Calu3 (cell line): ENCODE measurements at regions not wholly inside any gene's neighbourhood (a gene's known extent, or its start where the extent isn't known, plus 50 kb on each side); places are given as distances from the start of the nearest gene placed in this dataset.

Experiments used
- BruUV-seq: library from RNA; stranded (reverse); fragments of 400-500 nt; replicated peaks from 2 replicates; lab custom pipeline; 2021; lab: Mats Ljungman, UMichigan
- CTCF ChIA-PET: fragments of 300-600 bp; sonication (Branson Sonifier 250); formaldehyde crosslinking; loops from one replicate; lab custom pipeline; 2022; ENCODE audit warnings: antibody characterized with exemption; lab: Charles Lee
- DNase-seq: peaks from one replicate; pipeline ENCODE4 v3.0.0; 2022
- H3K27ac Mint-ChIP-seq: one replicate; pipeline ENCODE4 v1.8.0; 2022; ENCODE audit warnings: mixed read lengths; ENCODE audit not compliant: unreplicated experiment
- H3K27me3 Mint-ChIP-seq: one replicate; pipeline ENCODE4 v1.8.0; 2022; ENCODE audit warnings: mixed read lengths; ENCODE audit not compliant: unreplicated experiment
- H3K36me3 Mint-ChIP-seq: one replicate; pipeline ENCODE4 v1.8.0; 2022; ENCODE audit warnings: mild to moderate bottlenecking, moderate library complexity, mixed read lengths; ENCODE audit not compliant: insufficient read depth, unreplicated experiment
- H3K4me1 Mint-ChIP-seq: one replicate; pipeline ENCODE4 v1.8.0; 2022; ENCODE audit warnings: mild to moderate bottlenecking, low read depth, mixed read lengths; ENCODE audit not compliant: unreplicated experiment
- H3K4me3 Mint-ChIP-seq: one replicate; pipeline ENCODE4 v1.8.0; 2022; ENCODE audit warnings: mild to moderate bottlenecking, low read depth, moderate library complexity, mixed read lengths; ENCODE audit not compliant: unreplicated experiment
- H3K9me3 Mint-ChIP-seq: one replicate; pipeline ENCODE4 v1.8.0; 2022; ENCODE audit warnings: low read depth, mixed read lengths; ENCODE audit not compliant: unreplicated experiment
- intact Hi-C: fragments of 100-400 bp; cut with micrococcal nuclease; formaldehyde crosslinking; loops from one replicate; pipeline ENCODE4 v1.10.0; 2022; ENCODE audit not compliant: unreplicated experiment
- TF ChIP-seq, protein P1 (sequence below): fragments of 200-600 bp; IDR thresholded peaks from one replicate; pipeline ENCODE4 v1.8.0; 2022; ENCODE audit warnings: antibody characterized with exemption; ENCODE audit not compliant: unreplicated experiment

- TF ChIP-seq, protein P1, sequence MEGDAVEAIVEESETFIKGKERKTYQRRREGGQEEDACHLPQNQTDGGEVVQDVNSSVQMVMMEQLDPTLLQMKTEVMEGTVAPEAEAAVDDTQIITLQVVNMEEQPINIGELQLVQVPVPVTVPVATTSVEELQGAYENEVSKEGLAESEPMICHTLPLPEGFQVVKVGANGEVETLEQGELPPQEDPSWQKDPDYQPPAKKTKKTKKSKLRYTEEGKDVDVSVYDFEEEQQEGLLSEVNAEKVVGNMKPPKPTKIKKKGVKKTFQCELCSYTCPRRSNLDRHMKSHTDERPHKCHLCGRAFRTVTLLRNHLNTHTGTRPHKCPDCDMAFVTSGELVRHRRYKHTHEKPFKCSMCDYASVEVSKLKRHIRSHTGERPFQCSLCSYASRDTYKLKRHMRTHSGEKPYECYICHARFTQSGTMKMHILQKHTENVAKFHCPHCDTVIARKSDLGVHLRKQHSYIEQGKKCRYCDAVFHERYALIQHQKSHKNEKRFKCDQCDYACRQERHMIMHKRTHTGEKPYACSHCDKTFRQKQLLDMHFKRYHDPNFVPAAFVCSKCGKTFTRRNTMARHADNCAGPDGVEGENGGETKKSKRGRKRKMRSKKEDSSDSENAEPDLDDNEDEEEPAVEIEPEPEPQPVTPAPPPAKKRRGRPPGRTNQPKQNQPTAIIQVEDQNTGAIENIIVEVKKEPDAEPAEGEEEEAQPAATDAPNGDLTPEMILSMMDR = no peak
- no peaks in the 10 kb centered on the region for H3K36me3 Mint-ChIP-seq
- CTCF ChIA-PET = no interaction called here
- H3K4me3 Mint-ChIP-seq = no peak overlapping the region
- BruUV-seq = no TSS peak
- no peaks in the 10 kb centered on the region for H3K4me1 Mint-ChIP-seq
- intact Hi-C loops = no loop called here
- no peaks in the 10 kb centered on the region for H3K27me3 Mint-ChIP-seq
- no peaks in the 10 kb centered on the region for H3K9me3 Mint-ChIP-seq
- DNase-seq = no peak
- H3K27ac Mint-ChIP-seq = no peak overlapping the region
These were observed 141.5 kb downstream of the CDC42EP3 start for GRCh38 chr2:37529830-37530415.

- BruUV-seq = no TSS peak
- Mint-ChIP-seq H3K4me3 (no peak overlapping the region), H3K27ac (no peak overlapping the region), H3K36me3 (no peaks in the 10 kb centered on the region), H3K27me3 (no peaks in the 10 kb centered on the region), H3K4me1 (no peaks in the 10 kb centered on the region), H3K9me3 (no peaks in the 10 kb centered on the region)
- intact Hi-C loops = no loop called here
- TF ChIP-seq, protein P1 = no peak
- CTCF ChIA-PET = no interaction called here
- DNase-seq = no peak
These were observed 138.9 kb downstream of the CDC42EP3 start for GRCh38 chr2:37532503-37532902.

DNA sequence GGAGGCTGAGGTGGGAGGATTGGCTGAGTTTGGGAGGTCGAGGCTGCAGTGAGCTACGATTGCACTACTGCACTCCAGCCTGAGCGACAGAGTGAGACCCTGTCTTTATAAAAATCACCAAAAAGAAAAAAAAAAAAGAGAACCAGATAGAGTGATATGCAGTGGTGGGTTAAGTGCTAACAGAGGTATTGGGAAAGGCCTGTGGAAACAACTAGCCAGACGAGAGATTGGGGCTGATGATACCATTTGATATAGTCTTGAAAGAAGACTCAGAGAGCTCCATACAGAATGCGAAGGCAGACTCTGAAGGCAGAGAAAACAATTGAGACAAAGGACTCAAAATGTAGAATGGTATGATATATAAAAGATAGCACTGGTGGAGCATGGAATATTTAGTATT lies 134.1 kb downstream of the CDC42EP3 start:
- CTCF ChIA-PET = no interaction called here
- H3K4me3 Mint-ChIP-seq = no peak overlapping the region
- intact Hi-C loops = no loop called here

DNA sequence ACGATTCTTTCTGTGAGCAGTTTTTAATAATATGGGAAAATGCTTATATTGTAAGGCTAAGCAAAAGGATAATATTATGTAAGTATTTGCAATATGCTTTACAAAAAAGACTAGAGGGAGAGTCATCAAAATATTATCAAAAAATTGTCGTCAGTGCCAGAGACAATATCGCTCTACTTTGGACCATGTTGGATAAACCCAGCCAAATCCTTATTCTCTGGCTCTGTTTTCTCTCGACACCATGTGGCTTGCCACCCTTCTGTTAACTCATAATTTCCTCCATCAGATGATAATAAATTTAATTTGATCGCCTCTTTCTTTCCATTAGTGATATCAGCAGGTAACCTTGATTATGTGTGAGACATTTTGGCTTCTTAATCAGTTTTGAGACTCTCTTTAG lies 129.9 kb downstream of the CDC42EP3 start:
- no TSS peak for BruUV-seq
- no peak overlapping the region for H3K27ac Mint-ChIP-seq
- TF ChIP-seq, protein P1 = no peak
- no peaks in the 10 kb centered on the region for H3K36me3 Mint-ChIP-seq
- H3K4me1 Mint-ChIP-seq = no peaks in the 10 kb centered on the region
- CTCF ChIA-PET = no interaction called here
- H3K9me3 Mint-ChIP-seq = peaks cover 7% of the 10 kb centered on the region
- H3K4me3 Mint-ChIP-seq = no peak overlapping the region
- no peaks in the 10 kb centered on the region for H3K27me3 Mint-ChIP-seq
- intact Hi-C loops = no loop called here
- no peak for DNase-seq

More for the DNA sequence above, 134.1 kb downstream of the CDC42EP3 start:
- no TSS peak for BruUV-seq
- Mint-ChIP-seq H3K36me3 (no peaks in the 10 kb centered on the region), H3K9me3 (peaks cover 5% of the 10 kb centered on the region), H3K27me3 (no peaks in the 10 kb centered on the region), H3K4me1 (no peaks in the 10 kb centered on the region), H3K27ac (no peak overlapping the region)
- no peak for DNase-seq
- TF ChIP-seq, protein P1 = no peak
